WTC11 (cell line): ENCODE measurements at regions not wholly inside any gene's neighbourhood (a gene's known extent, or its start where the extent isn't known, plus 50 kb on each side); places are given as distances from the start of the nearest gene placed in this dataset.

ENCODE experiments used
- ATAC-seq: fragments of 200-7000 bp; cut with Tn5 transposase; 2 replicates; pipeline ENCODE4 v1.10.0; 2021; ENCODE audit warnings: mild to moderate bottlenecking, moderate library complexity
- CTCF ChIA-PET: fragments of 300-600 bp; sonication (Branson Sonifier 250); formaldehyde crosslinking; loops from one replicate; lab custom pipeline; 2021; ENCODE audit warnings: antibody characterized with exemption; lab: Charles Lee
- POLR2A ChIA-PET: fragments of 350-600 bp; sonication (Branson Sonifier 250); formaldehyde crosslinking; loops from one replicate; lab custom pipeline; 2021; ENCODE audit warnings: antibody characterized with exemption; lab: Charles Lee
- DNase-seq: peaks from one replicate; pipeline ENCODE4 v3.0.0; 2021; ENCODE audit warnings: low spot score
- H3K27ac Mint-ChIP-seq: 2 replicates; pipeline ENCODE4 v1.8.0; 2021; ENCODE audit warnings: mixed read lengths
- H3K27me3 Mint-ChIP-seq: 2 replicates; pipeline ENCODE4 v1.8.0; 2021; ENCODE audit warnings: low read depth, mild to moderate bottlenecking, moderate library complexity, mixed read lengths
- H3K36me3 Mint-ChIP-seq: 2 replicates; pipeline ENCODE4 v1.8.0; 2021; ENCODE audit warnings: mixed read lengths
- H3K4me1 Mint-ChIP-seq: 2 replicates; pipeline ENCODE4 v1.8.0; 2022; ENCODE audit warnings: mixed read lengths
- H3K4me3 Mint-ChIP-seq: 2 replicates; pipeline ENCODE4 v1.8.0; 2021; ENCODE audit warnings: mild to moderate bottlenecking, moderate library complexity, mixed read lengths
- H3K9me3 Mint-ChIP-seq: 2 replicates; pipeline ENCODE4 v1.8.0; 2021; ENCODE audit warnings: mixed read lengths
- ARID4B ChIP-seq: sonication (generic); formaldehyde crosslinking; IDR thresholded peaks from 2 replicates; pipeline ENCODE4 v1.8.0; 2023; ENCODE audit warnings: missing genetic modification reagents, mild to moderate bottlenecking, borderline replicate concordance
- ATF1 ChIP-seq: sonication (generic); formaldehyde crosslinking; IDR thresholded peaks from 2 replicates; pipeline ENCODE4 v1.8.1; 2023; ENCODE audit warnings: mild to moderate bottlenecking, moderate library complexity, missing genetic modification reagents
- FOXP1 ChIP-seq: sonication (generic); formaldehyde crosslinking; IDR thresholded peaks from 2 replicates; pipeline ENCODE4 v1.8.0; 2022; ENCODE audit warnings: missing genetic modification reagents, mild to moderate bottlenecking, moderate library complexity, borderline replicate concordance
- HMGXB4 ChIP-seq: sonication (generic); formaldehyde crosslinking; IDR thresholded peaks from 2 replicates; pipeline ENCODE4 v1.8.1; 2023; ENCODE audit warnings: mild to moderate bottlenecking, moderate library complexity, missing genetic modification reagents
- JUN ChIP-seq: sonication (generic); formaldehyde crosslinking; IDR thresholded peaks from 2 replicates; pipeline ENCODE4 v1.8.0; 2023; ENCODE audit warnings: mild to moderate bottlenecking, missing genetic modification reagents
- PRDM15 ChIP-seq: sonication (generic); formaldehyde crosslinking; IDR thresholded peaks from 2 replicates; pipeline ENCODE4 v1.8.0; 2022; ENCODE audit warnings: missing genetic modification reagents
- RELA ChIP-seq: sonication (generic); formaldehyde crosslinking; IDR thresholded peaks from 2 replicates; pipeline ENCODE4 v1.8.1; 2022; ENCODE audit warnings: missing genetic modification reagents, mild to moderate bottlenecking, borderline replicate concordance
- SMAD3 ChIP-seq: sonication (generic); formaldehyde crosslinking; IDR thresholded peaks from 2 replicates; pipeline ENCODE4 v1.8.0; 2022; ENCODE audit warnings: missing genetic modification reagents, mild to moderate bottlenecking, borderline replicate concordance
- STAT6 ChIP-seq: sonication (generic); formaldehyde crosslinking; conservative IDR thresholded peaks from 2 replicates; pipeline ENCODE4 v1.8.1; 2023; ENCODE audit warnings: mild to moderate bottlenecking, low read depth, missing genetic modification reagents, moderate library complexity
- USF2 ChIP-seq: sonication (generic); formaldehyde crosslinking; IDR thresholded peaks from 2 replicates; pipeline ENCODE4 v1.8.1; 2023; ENCODE audit warnings: mild to moderate bottlenecking, missing genetic modification reagents, moderate library complexity
- ZBTB21 ChIP-seq: sonication (generic); formaldehyde crosslinking; IDR thresholded peaks from 2 replicates; pipeline ENCODE4 v1.8.1; 2023; ENCODE audit warnings: mild to moderate bottlenecking, missing genetic modification reagents, borderline replicate concordance
- ZNF532 ChIP-seq: fragments of 250-450 bp; sonication (Bioruptor Pico); IDR thresholded peaks from 2 replicates; pipeline ENCODE4 v1.9.0; 2021; ENCODE audit warnings: mild to moderate bottlenecking, borderline replicate concordance
- ZNF671 ChIP-seq: fragments of 250-450 bp; sonication (Bioruptor Pico); IDR thresholded peaks from 2 replicates; pipeline ENCODE4 v1.8.0; 2021; ENCODE audit warnings: mild to moderate bottlenecking

- TF ChIP-seq STAT6 = no peak
- TF ChIP-seq, all 79 proteins: peak for 0
Observed at GRCh38 chr5:28691526-28691925, 1653.1 kb upstream of the CDH9 start (continued).

- peaks cover 9% of the 10 kb centered on the region; the same call in 1 of the 2 replicates for H3K9me3 Mint-ChIP-seq
- H3K27me3 Mint-ChIP-seq = no peaks in the 10 kb centered on the region
- CTCF ChIA-PET = no interaction called here
- no peak overlapping the region for H3K4me3 Mint-ChIP-seq
- H3K27ac Mint-ChIP-seq = no peak overlapping the region
- POLR2A ChIA-PET = no interaction called here
- ATAC-seq (no peak), DNase-seq (no peak)
- H3K36me3 Mint-ChIP-seq = 0 out of 2 replicates have a peak, but pooled peaks cover 3% of the 10 kb centered on the region
- no peaks in the 10 kb centered on the region for H3K4me1 Mint-ChIP-seq
- TF ChIP-seq HMGXB4 (CRISPR knock-in tag) (no peak), SMAD3 (CRISPR knock-in tag) (no peak), ZNF671 (CRISPR knock-in tag) (no peak), USF2 (no peak), PRDM15 (CRISPR knock-in tag) (no peak), STAT6 (no peak), ZBTB21 (CRISPR knock-in tag) (no peak), ATF1 (CRISPR knock-in tag) (no peak), ZNF532 (CRISPR knock-in tag) (no peak), RELA (no peak), JUN (CRISPR knock-in tag) (no peak), FOXP1 (no peak), ARID4B (CRISPR knock-in tag) (no peak)
Observed at GRCh38 chr5:28685794-28686193, 1647.4 kb upstream of the CDH9 start.
